COLO829 (cell line): ENCODE measurements at regions not wholly inside any gene's neighbourhood (a gene's known extent, or its start where the extent isn't known, plus 50 kb on each side); places are given as distances from the start of the nearest gene placed in this dataset.

Experiments used
- DNase-seq: peaks from one replicate; pipeline ENCODE4 v3.0.0; 2012; ENCODE audit warnings: low spot score

DNA sequence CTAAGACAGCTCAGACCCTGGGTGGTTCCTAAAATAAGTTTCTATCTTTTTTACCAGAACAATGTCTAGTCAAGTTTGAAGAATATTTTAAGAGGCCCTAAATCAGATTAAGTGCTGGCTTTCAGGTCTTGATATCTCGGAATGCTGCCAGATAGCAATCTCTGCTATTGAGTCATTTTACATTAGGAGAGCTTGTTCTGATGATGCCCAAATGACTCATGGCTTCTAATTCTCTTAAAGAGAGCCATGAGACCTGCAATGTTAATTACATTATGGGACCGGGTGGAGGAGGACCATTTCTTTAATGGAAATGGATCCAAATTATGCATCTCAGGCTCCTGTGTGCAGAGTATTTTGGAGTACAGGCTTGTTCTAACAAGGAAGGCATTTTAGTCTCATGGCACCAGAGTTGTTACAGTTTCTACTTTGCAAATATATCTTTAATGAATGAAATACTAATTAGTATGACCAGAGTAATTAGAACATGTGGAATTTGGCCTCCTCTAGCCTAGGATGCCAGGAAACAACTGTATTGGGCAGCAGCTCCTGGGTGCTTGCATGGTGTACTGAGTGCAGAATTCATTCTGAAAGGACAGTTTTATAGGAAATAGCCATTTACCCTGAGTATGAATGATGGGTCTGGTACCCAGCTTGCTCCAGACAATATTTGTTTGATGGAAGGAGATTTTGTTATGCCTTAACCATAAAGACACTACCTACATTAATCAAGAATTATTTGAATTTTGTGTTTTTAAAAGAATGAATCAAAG, 94.0 kb upstream of the SULT1C3 start:
- no peak for DNase-seq

DNA sequence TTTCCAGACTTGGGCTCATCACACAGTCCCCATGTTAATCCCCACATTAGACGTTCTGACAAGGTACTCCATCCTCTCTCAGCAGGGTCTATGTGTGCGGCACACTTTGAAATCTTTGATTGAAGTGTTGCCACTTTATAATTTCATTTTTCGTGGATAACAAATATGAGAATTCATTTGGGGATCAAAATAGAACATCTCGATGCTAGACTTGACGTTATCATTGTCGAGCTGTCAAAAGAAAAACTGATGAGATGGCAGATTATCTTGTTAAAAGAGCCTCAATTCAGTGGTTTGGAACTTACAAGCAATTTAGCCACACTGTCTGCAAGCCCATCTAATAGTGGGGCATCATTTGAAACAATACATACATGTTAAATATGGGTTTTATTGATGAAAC, 91.2 kb upstream of the SULT1C3 start:
- no peak for DNase-seq

DNA sequence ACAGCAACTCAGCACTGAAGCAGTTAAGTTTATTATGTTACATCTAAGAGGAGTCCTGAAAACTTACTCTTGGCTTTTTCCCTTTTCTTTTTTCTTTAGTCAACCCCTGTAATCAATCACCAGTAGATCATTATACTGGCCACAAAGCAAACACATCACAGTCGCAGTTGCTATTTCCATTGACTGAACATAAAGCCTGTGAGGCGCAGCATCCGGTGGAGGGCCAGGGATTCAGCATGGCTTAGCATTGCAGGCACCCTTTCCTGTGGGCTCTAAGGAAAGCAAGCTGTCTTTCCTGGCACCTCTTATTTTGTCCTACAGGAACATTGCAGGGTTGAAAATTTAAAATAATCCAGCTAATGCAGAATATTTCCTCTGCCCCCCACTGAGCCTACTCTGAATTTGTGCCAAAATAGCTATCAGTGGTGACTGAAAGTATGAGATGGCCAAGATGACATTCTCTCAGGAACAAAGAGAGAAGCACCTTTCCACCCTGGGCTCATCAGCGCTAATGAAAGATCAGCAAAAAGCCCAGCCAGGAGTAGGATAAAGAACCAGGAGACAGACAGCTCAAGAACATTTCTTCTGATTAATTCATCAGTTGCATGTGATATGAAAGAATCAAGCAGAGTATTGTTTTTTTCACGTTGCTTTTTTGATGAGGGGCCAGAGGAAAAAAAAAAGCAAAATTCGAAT, 85.3 kb upstream of the SULT1C3 start:
- DNase-seq: no peak

DNA sequence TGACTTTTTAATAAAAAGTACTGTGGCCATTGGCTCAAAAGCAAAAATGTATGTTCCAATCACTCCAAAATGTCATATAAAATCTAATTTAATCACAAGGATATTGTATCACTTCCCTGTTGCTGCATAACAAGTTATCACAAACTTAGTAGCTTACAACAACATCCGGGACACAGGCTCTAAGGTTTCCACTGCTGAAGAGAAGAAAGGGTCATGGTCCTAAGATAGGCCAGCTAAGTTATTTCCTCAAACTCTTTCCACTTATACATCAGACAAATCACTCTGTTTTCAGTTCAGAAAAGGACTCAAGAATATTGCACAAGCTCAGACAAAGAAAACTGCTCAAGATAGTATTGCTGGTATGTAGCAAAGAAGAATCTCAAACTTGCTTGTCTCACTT, 78.5 kb upstream of the SULT1C3 start:
- DNase-seq: no peak

DNA sequence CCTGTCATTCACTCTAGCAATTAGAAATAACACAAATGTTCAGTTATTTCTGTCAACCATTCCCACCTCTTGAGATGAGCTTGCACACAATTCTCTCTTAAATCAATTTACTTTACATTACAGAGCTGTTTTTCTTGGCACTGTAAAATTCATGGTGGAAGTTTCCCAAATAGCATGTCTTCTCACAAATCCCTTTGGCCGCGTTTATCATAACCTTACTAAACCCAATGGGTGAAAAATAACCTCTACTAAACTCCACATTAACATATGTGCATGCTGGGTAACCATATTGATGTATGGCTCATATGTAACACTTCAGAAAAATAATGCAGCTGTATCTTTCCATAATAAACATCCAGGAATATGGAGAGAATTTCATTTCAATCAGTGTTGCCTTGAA, 75.5 kb upstream of the SULT1C3 start:
- DNase-seq: no peak

DNA sequence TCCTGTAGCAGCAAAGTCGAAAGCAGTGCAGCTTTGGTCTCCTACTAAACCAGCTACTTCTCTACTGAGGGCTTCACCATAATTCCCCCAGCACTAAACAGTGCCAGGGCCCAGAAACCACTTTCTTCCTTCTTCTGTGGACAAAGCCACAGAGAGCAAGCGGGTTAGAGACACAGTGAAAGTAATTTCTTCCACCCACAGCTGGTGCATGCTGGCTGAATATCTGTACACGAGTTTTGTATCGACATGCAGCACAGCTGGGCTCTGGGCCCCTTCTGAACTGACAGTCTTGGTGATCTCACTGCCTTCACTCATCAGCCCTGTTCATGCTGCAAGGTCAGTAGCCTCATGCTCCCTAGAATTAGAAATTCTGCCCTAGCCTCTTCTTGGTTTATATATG, 74.0 kb upstream of the SULT1C3 start:
- DNase-seq: no peak

DNA sequence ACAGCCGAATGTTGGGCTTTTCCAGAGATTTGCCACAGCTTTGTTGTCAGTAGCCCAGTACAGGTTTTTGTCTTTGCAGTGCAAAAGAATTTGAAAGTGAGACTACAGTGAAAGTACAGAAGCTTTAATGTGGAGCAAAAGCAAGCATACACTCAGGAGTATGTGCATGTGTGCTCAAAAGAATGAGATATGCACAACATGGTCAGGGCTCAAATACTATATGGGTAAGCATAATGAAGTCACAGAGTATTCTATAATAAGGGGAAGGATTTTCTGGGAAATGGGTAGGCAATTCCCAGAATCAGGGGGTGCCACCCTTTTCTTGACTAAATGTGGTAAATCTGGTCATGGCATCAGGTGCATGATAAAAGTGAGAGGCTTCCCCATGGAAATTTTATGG, 72.1 kb upstream of the SULT1C3 start:
- DNase-seq: no peak

DNA sequence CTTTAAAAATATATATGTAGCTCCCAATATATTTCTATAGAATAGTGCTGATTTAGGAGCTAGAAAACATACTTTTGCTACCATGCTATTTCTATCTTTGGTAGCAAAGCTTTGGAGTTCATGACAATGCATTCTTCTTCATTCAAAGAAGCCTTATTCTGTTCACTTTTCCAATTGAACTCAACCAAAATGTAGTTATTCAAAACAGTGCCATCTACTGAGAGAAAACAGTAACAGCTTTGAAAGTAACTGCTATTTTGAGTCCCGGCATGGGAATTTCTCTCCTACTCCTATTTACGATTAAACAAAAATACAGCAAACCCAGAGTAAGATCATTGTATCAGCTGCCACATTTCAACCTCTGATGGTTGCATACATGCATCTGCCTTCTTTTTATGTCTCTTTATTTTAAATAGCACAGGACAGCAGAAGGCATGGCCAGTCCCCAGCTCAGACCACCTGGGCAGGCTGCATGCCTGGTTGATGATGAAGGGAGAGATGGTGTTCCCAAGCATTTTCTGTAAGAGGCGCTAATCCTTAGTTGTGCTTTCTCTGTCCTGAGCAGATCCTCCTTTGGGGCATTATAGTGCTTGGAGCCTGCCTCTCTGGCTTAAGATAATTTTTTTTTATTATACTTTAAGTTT, 69.7 kb upstream of the SULT1C3 start:
- DNase-seq: peak; percentile 31

DNA sequence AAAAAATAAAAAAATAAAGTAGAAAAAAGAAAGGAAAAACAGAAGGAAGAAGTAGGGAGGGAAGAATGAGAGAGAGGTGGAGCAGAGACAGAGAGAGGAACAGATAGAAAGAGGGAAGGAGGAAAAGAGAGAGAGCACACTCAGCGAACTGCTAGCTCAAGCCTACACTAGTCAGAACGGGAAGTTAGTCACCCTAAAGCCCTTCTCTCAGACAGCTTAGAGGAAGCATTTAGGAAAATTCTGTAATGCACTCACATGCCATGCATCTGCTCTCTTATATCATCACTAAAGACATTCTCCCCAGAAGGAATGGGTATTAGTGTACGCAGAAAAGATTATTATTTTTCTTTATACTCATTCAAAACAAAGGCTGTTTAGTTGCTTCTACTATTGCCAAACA, 68.1 kb upstream of the SULT1C3 start:
- no peak for DNase-seq

DNA sequence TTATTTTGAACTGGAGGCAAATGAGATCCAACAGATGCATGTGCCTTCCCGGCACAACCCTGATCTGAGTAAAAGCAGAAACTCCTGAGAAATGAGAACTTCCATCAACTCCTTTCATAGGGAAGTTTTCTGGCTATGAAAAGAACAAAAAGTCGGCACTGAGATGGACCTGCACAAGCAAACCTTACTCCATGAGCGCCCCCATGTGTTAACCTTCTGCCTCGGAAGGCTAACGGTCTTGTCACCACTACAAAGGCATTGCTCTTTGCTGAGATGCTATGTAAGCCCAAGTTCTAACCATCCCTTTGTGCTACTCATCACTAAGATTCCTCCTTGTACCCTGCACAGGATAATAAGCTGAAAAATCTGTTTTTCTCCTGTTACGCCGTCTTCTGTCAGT, 57.3 kb upstream of the SULT1C3 start:
- DNase-seq: peak; percentile 6

DNA sequence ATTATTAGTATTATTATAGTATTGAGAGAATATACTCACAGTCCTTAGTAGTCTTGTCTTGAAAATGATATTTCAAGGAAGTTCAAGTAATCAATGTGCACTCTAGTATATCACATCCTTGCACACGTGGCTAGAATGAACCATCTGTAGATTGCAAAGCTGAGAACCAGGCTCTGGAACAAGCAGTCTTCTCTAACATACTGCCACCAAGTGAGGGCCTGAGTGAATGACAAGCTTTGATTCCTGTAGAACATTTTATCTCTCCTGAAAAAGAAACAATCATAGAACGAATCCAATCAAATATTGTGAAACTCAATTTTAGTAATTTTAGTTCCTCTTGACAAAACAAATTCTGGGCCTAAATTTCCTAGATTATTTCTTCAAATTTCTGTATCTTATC, 55.3 kb upstream of the SULT1C3 start:
- peak; percentile 4 for DNase-seq

DNA sequence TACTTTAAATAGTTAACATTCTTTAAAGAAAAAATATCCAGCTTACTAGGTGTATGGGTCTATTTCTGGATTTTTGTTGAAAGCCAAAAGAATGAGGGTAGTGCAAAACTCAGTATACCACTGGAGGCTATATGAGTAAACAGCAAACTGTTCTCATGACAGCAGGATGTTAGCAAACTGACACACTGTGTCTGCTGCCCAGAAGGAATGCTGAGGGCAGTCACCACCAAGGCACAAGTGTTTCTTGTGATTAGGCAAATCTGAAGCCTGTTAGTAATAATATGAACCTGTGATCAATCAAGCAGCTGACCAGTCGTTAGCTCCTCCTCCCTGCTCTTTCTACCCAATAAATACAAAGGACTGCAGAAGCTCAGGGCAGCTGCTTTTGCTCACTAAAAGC, 50.5 kb upstream of the SULT1C3 start:
- DNase-seq: no peak
